Breast epithelium (tissue), 4 donors: ENCODE measurements at regions not wholly inside any gene's neighbourhood (a gene's known extent, or its start where the extent isn't known, plus 50 kb on each side); places are given as distances from the start of the nearest gene placed in this dataset.

Experiments used
- DNase-seq, 2 donors: peaks; one replicate each; pipeline ENCODE4 v3.0.0-alpha.2; 2019; ENCODE audit warnings: low spot score in 2 of 2
- H3K27ac ChIP-seq, 2 donors: fragments of 200-600 bp; sonication (generic) in 1 of 2; one replicate each; pipeline ENCODE4 v1.5.1; 2016 to 2019; ENCODE audit warnings: mild to moderate bottlenecking in 1 of 2
- H3K27me3 ChIP-seq, 2 donors: fragments of 200-600 bp; sonication (generic) in 1 of 2; one replicate each; pipeline versions ENCODE4 v1.5.1 to v1.6.0; 2017 to 2019; ENCODE audit warnings: control low read depth in 1 of 2, mild to moderate bottlenecking in 1 of 2
- H3K36me3 ChIP-seq: fragments of 200-600 bp; one replicate; pipeline ENCODE4 v1.5.1; 2019
- H3K4me1 ChIP-seq, 2 donors: fragments of 200-600 bp; sonication (generic); one replicate each; pipeline ENCODE4 v1.5.1; 2016 to 2019; ENCODE audit warnings: control low read depth in 1 of 2
- H3K4me3 ChIP-seq, 3 donors: fragments of 200-600 bp; sonication (generic); 1 replicate in 2 of 3; 2 replicates in 1 of 3; pipeline ENCODE4 v1.5.1; 2016 to 2019; ENCODE audit warnings: mild to moderate bottlenecking in 3 of 3, moderate library complexity in 2 of 3
- H3K9me3 ChIP-seq, 2 donors: fragments of 200-600 bp; sonication (generic) in 1 of 2; one replicate each; pipeline ENCODE4 v1.5.1; 2016 to 2019; ENCODE audit warnings: control low read depth in 1 of 2
- POLR2A ChIP-seq: fragments of 450-650 bp; IDR thresholded peaks from one replicate; pipeline ENCODE4 v1.6.1; 2016; ENCODE audit warnings: antibody characterized with exemption, mild to moderate bottlenecking, moderate library complexity
- POLR2AphosphoS5 ChIP-seq, 3 donors: sonication (generic); formaldehyde crosslinking; IDR thresholded peaks; one replicate each; pipeline ENCODE4 v1.6.1; 2017; ENCODE audit warnings: antibody characterized with exemption in 3 of 3
- intact Hi-C: fragments of 100-400 bp; cut with DNase I; formaldehyde crosslinking; loops from one replicate; pipeline ENCODE4 v1.15.1; 2023; ENCODE audit warnings: low total_unique reads
- TF ChIP-seq, protein P1 (sequence below), 3 donors: fragments of 450-650 bp; IDR thresholded peaks; one replicate each; pipeline ENCODE4 v1.5.1; 2016 to 2017; ENCODE audit warnings: antibody characterized with exemption in 3 of 3, mild to moderate bottlenecking in 3 of 3, moderate library complexity in 3 of 3

DNA sequence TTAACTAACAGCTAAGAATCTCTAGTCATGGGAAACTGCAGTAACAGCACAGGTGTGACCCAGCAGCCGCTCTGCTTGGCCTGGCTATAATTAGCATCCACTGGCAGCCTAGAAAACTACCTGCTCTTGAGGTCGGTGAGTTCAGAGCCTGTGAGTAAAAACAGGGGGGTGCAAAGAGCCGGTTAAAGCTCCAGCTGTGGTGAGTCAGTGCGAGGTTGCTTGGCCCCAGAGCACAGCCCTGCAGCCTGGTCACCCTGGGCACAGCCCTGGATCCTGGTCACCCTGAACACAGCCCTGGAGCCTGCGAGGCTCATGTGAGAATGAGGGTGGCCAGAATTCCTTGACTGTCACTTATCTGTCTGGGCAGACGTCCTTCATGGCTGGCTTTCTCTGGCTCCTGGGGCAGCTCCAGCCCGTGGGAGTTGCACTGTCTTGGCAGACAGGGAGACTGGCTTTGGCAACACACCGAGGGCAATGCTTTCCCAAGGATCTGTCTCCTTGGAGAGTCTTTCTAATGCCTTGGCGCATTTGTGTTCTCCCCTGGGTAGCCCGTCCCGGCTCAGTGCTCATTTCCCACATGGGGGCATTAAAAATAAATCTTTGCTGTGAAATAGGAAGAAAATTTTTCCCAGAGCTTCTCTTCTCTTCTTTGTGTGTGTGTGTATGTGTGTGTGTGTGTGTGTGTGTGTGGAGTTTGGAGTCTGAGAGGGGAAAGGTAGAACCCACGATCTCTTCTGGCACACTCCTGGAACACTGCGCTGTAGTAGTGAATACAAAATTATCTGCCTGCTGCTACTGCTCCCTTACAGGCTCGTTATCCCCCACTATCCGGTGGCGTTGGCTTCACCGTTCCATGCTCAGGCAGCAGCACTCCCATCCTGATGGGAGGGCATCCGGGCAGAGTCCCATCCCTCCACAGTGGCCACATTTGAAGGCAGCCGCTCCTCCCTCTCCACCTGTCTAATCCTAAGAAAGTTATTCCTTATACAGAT lies 250.2 kb upstream of the MEX3C start:
- no peak overlapping the region for H3K27ac ChIP-seq
- intact Hi-C loops, result no loop called here
- H3K27me3 ChIP-seq, result no peaks in the 10 kb centered on the region
- peak overlapping the region in 1 of 3 donors; percentile 12 for H3K4me3 ChIP-seq
- H3K9me3 ChIP-seq, result no peaks in the 10 kb centered on the region
- no peaks in the 10 kb centered on the region for H3K36me3 ChIP-seq
- peak in 1 of 2 donors; percentile 51 for DNase-seq
- TF ChIP-seq POLR2A (no peak), POLR2AphosphoS5 (IDR thresholded peaks at IDR 0.05) (no peak)
- TF ChIP-seq, protein P1, sequence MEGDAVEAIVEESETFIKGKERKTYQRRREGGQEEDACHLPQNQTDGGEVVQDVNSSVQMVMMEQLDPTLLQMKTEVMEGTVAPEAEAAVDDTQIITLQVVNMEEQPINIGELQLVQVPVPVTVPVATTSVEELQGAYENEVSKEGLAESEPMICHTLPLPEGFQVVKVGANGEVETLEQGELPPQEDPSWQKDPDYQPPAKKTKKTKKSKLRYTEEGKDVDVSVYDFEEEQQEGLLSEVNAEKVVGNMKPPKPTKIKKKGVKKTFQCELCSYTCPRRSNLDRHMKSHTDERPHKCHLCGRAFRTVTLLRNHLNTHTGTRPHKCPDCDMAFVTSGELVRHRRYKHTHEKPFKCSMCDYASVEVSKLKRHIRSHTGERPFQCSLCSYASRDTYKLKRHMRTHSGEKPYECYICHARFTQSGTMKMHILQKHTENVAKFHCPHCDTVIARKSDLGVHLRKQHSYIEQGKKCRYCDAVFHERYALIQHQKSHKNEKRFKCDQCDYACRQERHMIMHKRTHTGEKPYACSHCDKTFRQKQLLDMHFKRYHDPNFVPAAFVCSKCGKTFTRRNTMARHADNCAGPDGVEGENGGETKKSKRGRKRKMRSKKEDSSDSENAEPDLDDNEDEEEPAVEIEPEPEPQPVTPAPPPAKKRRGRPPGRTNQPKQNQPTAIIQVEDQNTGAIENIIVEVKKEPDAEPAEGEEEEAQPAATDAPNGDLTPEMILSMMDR (IDR thresholded peaks at IDR 0.05), result no peak
- no peaks in the 10 kb centered on the region for H3K4me1 ChIP-seq

DNA sequence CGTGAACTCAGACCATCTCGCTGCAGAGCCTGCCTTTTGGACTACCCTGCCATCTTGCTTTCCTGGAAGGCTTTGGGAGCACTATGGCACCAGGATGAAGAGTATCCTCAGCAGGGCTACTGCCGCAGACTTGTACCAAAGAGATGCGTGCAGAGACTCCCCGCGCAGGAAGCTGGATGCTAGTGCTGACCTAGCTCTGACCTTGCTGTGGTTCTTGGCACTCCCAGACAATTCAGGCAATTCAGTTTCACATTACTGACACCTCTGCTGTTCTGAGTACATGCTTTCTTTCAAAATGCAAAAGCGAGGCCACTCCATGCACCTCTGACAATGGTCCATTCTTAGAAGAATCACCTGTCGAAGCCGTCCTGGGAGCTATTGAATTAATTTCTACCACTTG lies 251.5 kb upstream of the MEX3C start:
- H3K9me3 ChIP-seq, result no peaks in the 10 kb centered on the region
- intact Hi-C loops, result no loop called here

DNA sequence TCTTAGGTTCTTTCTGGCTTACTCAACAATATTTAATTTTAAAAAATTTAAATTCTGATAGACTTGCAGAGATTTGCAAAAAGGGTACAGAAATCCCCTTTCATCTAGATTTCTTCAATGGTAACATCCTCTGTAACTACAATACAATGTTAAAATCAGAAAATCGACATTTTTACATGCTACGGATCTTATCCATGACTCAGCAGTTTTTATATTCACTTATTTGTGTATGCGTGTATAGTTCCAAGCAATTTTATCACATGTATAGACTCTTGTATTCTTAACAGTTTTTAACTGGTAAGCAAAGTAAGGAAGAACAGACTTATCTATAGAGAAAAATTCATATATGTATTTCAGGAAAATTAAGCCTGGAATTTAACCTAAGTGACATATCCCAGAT lies 256.1 kb upstream of the MEX3C start:
- TF ChIP-seq POLR2AphosphoS5 (IDR thresholded peaks at IDR 0.05) (no peak), POLR2A (no peak)
- TF ChIP-seq, protein P1 (IDR thresholded peaks at IDR 0.05), result no peak
- Histone ChIP-seq H3K27ac (no peak overlapping the region), H3K4me1 (no peaks in the 10 kb centered on the region), H3K4me3 (no peak overlapping the region), H3K9me3 (no peaks in the 10 kb centered on the region), H3K27me3 (no peaks in the 10 kb centered on the region), H3K36me3 (no peaks in the 10 kb centered on the region)
- no peak for DNase-seq
- intact Hi-C loops, result no loop called here

More for the DNA sequence above, 251.5 kb upstream of the MEX3C start:
- no peaks in the 10 kb centered on the region for H3K36me3 ChIP-seq
- H3K4me3 ChIP-seq, result no peak overlapping the region
- no peaks in the 10 kb centered on the region for H3K4me1 ChIP-seq
- no peak overlapping the region for H3K27ac ChIP-seq
- no peaks in the 10 kb centered on the region for H3K27me3 ChIP-seq
- DNase-seq, result no peak
- no peak for TF ChIP-seq POLR2AphosphoS5 (IDR thresholded peaks at IDR 0.05)
- no peak for TF ChIP-seq POLR2A
- TF ChIP-seq, protein P1 (IDR thresholded peaks at IDR 0.05), result no peak

DNA sequence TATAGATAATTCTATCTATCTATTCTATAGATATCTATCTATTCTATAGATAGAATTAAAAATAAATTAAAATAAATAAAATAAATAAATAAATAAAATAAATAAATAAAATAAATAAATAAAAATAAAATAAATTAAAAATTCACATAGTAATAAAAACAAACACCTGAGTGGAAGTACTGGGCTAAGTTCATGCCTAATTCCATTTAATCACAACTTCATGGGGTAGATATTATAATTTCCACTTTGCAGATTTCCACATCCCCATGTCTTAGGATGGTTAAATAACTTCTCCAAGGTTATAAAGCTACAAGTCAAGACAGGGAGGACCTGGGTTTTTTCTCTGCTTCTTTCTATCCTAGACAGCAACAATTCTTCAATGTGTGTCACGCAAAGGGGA lies 261.4 kb upstream of the MEX3C start:
- Histone ChIP-seq H3K9me3 (no peaks in the 10 kb centered on the region), H3K4me3 (no peak overlapping the region)
- intact Hi-C loops, result no loop called here

DNA sequence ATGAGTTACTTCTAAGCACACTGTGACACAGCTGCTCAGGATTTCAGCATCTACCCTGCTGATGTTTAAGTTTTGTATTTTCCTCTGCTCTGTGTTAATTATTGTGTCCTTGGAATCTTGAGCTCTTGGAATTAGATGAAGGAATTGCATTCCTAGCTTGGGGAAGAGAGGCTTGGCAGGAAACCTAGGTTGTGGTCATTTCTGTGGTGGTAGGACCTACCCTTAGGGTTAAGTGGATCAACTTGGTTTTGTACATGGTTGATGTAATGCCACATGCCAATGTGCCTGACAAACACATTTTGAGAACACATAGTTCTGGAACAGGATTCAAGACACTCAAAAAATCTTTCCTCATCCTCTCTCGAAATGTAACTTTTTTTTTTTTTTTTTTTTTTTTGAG lies 264.5 kb upstream of the MEX3C start:
- no peaks in the 10 kb centered on the region for H3K9me3 ChIP-seq
- no peaks in the 10 kb centered on the region for H3K27me3 ChIP-seq
- DNase-seq, result peak in 1 of 2 donors; percentile 79
- H3K27ac ChIP-seq, result no peak overlapping the region
- intact Hi-C loops, result no loop called here
- no peak overlapping the region for H3K4me3 ChIP-seq
- no peaks in the 10 kb centered on the region for H3K36me3 ChIP-seq
- TF ChIP-seq POLR2AphosphoS5 (IDR thresholded peaks at IDR 0.05), result peak in 1 of 3 donors; percentile 71
- TF ChIP-seq, protein P1 (IDR thresholded peaks at IDR 0.05), result no peak
- no peak for TF ChIP-seq POLR2A
- no peaks in the 10 kb centered on the region for H3K4me1 ChIP-seq

More for the DNA sequence above, 261.4 kb upstream of the MEX3C start:
- H3K27ac ChIP-seq, result no peak overlapping the region
- TF ChIP-seq POLR2AphosphoS5 (IDR thresholded peaks at IDR 0.05) (no peak), POLR2A (no peak)
- TF ChIP-seq, protein P1 (IDR thresholded peaks at IDR 0.05), result no peak
- DNase-seq, result no peak
- H3K36me3 ChIP-seq, result no peaks in the 10 kb centered on the region
- no peaks in the 10 kb centered on the region for H3K27me3 ChIP-seq
- no peaks in the 10 kb centered on the region for H3K4me1 ChIP-seq
